ENCODE measurements at regions not wholly inside any gene's neighbourhood (a gene's known extent, or its start where the extent isn't known, plus 50 kb on each side); places are given as distances from the start of the nearest gene placed in this dataset.

DNA sequence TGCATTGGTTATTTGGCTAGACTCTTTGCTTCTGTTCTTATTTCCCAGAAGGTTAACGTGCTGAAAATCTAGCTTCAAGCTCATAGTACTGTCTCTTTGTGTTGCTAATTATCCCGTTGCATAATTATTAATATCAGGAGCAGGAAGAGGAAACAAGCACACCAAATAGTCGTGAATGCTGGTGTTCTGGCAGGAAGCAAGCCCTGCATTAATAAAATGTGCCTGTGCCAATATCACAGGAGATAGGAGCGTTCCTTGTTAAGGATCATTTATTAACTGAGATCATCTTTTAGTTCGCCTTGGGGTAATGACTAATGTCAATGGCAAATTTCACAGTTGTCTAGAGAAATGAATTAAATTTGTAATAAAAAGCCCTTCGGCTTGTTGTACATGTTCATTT is 893.0 kb upstream of the POU3F3 start:
- TF ChIP-seq, protein P1, sequence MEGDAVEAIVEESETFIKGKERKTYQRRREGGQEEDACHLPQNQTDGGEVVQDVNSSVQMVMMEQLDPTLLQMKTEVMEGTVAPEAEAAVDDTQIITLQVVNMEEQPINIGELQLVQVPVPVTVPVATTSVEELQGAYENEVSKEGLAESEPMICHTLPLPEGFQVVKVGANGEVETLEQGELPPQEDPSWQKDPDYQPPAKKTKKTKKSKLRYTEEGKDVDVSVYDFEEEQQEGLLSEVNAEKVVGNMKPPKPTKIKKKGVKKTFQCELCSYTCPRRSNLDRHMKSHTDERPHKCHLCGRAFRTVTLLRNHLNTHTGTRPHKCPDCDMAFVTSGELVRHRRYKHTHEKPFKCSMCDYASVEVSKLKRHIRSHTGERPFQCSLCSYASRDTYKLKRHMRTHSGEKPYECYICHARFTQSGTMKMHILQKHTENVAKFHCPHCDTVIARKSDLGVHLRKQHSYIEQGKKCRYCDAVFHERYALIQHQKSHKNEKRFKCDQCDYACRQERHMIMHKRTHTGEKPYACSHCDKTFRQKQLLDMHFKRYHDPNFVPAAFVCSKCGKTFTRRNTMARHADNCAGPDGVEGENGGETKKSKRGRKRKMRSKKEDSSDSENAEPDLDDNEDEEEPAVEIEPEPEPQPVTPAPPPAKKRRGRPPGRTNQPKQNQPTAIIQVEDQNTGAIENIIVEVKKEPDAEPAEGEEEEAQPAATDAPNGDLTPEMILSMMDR (IDR thresholded peaks at IDR 0.05; ENCODE audit: poor library complexity, severe bottlenecking) = no peak
- TF ChIP-seq, protein P2, sequence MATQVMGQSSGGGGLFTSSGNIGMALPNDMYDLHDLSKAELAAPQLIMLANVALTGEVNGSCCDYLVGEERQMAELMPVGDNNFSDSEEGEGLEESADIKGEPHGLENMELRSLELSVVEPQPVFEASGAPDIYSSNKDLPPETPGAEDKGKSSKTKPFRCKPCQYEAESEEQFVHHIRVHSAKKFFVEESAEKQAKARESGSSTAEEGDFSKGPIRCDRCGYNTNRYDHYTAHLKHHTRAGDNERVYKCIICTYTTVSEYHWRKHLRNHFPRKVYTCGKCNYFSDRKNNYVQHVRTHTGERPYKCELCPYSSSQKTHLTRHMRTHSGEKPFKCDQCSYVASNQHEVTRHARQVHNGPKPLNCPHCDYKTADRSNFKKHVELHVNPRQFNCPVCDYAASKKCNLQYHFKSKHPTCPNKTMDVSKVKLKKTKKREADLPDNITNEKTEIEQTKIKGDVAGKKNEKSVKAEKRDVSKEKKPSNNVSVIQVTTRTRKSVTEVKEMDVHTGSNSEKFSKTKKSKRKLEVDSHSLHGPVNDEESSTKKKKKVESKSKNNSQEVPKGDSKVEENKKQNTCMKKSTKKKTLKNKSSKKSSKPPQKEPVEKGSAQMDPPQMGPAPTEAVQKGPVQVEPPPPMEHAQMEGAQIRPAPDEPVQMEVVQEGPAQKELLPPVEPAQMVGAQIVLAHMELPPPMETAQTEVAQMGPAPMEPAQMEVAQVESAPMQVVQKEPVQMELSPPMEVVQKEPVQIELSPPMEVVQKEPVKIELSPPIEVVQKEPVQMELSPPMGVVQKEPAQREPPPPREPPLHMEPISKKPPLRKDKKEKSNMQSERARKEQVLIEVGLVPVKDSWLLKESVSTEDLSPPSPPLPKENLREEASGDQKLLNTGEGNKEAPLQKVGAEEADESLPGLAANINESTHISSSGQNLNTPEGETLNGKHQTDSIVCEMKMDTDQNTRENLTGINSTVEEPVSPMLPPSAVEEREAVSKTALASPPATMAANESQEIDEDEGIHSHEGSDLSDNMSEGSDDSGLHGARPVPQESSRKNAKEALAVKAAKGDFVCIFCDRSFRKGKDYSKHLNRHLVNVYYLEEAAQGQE (IDR thresholded peaks at IDR 0.05; ENCODE audit: borderline replicate concordance) = no peak
- no peak for TF ChIP-seq EP300 (conservative IDR thresholded peaks at IDR 0.05; ENCODE audit: poor library complexity, severe bottlenecking)
- no peak for TF ChIP-seq TAF1 (IDR thresholded peaks at IDR 0.05; ENCODE audit: low read depth)
- TF ChIP-seq POLR2AphosphoS5 (IDR thresholded peaks at IDR 0.05) = no peak
- no peak for TF ChIP-seq RAD21 (conservative IDR thresholded peaks at IDR 0.05)
- no peak for TF ChIP-seq SMC3 (conservative IDR thresholded peaks at IDR 0.05; ENCODE audit: poor library complexity)
- TF ChIP-seq EZH2 (IDR thresholded peaks at IDR 0.05; ENCODE audit: borderline replicate concordance, insufficient read depth, low read length, poor library complexity, severe bottlenecking) = no peak
- TF ChIP-seq MXI1 (conservative IDR thresholded peaks at IDR 0.05; ENCODE audit: poor library complexity, severe bottlenecking) = no peak
